Femur (tissue), 1 donor: ENCODE measurements at regions not wholly inside any gene's neighbourhood (a gene's known extent, or its start where the extent isn't known, plus 50 kb on each side); places are given as distances from the start of the nearest gene placed in this dataset.

Experiments
- DNase-seq: peaks from one replicate; pipeline ENCODE4 v3.0.0-alpha.2; 2017

DNA sequence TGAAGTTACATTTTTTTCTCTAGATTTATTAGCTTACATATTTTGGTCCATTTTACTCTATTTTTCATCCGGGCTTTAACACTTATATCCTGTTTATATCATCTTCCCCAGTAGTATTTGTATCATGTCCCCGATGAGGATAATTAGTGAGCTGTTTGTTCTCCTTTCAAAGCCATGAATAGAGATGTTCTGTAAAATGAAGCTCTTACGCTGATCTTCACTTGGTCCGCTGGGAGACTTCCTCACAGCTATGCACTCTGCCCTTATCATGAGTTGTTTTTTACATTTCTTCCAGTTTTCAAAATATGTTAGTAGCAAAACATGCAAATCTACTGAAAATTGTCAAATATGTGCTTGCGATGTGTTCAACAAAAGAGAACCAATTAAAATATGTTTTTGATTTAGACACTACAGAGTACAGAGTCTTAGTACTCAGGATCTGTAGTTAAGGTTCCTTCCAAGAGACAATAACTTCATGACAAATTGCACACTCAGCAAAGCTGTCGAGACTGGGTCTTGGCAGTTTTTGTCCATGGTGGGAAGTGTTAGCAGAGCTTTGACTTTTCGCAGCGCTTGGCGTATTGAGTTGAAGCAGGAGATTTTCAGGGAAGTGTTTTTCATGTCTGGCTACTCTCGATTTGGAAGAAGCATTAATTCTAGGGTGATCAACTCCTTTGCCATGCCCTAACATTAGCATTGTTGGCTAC is 292.0 kb upstream of the ADAMTS5 start:
- DNase-seq, result no peak

DNA sequence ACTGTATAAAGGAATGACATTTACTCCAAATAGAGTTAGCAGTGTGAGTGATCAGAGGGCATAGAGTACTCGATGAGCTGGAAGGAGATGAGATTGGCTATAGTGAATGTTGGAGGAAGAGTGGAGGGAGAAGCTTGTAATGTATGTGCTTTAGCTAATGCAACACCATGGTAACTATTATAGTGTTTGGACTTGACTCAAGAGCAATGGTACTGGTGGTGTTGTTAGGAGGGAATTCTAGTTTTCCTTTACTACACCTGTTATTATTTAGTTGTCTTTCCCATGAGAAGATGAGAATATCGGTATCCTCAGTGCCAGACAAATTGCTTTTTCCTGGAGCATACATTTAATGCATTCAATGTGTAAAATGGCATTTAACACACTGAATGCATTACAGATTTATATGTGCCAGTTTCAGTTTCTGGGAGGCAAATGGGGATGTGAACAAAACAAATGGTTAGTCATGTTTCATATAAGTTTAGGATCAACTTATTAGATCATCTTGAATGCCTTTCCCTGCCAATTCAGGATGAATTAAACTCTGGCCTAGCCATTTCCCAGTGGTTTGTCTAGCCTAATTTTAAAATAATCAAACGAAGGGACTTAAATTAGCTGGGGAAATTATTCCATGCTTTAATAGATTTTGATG is 291.1 kb upstream of the ADAMTS5 start:
- no peak for DNase-seq

DNA sequence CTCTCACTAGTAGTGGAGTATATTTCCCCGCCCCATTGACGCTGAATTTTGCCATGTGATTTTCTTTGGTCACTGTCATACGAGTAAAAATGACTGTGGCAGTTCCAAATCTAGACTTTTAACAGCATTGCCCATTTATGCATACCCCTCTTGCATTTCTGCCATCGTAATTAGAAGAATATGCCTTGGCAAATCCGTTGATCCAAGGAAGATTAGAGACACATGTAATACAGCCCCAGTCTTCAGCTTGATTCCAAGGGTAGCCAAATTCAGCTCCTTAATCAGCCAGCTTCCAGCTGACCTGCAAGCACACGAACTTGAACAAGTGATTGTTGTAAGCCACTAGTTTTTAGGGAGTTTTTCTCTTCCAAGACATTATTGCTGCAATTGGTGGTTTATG is 290.3 kb upstream of the ADAMTS5 start:
- DNase-seq, result no peak

- DNase-seq, result no peak
Measured at GRCh38 chr21:27251752-27252151, 284.9 kb upstream of the ADAMTS5 start.

DNA sequence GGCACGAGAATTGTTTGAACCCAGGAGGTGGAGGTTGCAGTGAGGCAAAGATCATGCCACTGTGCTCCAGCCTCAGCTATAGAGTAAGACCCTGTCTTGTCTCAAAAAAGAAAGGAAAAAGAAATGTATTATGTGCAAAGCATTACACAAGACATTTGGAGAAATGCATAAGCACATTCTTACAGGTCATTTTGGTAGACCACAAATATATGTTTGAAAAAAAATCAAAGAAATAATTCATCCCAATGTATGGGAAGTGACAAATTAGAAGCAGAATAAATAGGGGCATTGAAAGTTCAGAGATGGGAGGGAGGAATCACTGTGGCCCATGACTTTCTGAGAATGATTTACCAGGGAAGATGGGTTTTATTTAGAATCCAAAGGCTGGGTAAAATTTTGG is 283.5 kb upstream of the ADAMTS5 start:
- DNase-seq, result no peak

DNA sequence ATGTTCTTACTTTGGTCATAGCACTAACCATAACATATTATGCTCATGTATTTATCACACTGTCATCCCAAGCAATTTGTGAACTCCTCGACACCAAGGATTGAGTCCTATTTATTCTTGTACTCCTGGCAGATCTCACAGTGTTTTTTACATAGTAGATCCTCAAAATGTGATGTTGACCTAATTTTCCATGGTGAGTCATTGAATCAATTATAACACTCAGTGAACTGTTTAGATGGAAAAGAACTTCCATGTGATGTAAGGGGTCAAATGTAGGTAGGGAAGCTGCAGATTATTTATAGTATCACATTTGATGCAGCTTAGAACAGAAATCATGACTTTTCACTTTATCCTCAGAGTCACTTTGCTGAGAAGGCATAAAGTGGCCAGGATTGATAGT is 281.9 kb upstream of the ADAMTS5 start:
- no peak for DNase-seq

DNA sequence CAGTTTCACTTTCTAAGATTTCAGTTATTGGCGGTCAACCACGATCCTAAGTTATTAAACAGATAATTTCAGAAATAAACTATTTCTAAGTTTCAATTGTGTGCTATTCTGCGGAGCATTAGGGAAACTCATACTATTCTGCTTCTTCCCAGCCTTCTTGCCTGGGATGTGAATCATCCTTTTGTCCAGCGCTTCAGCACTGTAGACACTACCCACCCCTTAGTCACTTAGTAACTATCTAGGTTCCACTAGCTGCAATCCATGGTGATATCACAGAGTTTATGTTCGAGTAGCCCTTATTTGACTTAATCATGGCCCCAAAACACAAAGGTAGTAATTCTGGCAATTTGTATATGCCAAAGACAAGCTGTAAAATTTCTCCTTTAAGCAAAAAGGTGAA is 279.9 kb upstream of the ADAMTS5 start:
- DNase-seq, result no peak

GRCh38 chr21:27244776-27245175 is 277.9 kb upstream of the ADAMTS5 start:
- no peak for DNase-seq

DNA sequence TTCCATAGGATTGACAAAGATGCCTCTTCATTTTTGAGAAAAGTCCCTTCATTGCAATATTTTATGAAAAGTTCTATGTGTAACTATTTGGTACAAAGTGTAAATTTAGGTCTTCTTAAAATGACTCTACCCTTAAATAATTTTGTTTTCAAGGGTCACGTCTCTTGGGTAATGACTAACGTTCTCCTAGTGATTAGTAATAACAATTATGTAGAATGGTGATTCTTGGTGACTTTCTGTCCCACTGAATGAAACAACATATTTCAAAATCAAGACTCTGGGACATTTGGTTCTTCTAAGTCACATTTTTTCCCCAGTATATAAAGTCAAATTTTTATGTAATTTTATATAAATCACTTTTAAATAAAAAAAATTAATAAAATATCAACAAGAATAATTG is 277.5 kb upstream of the ADAMTS5 start:
- DNase-seq, result no peak

DNA sequence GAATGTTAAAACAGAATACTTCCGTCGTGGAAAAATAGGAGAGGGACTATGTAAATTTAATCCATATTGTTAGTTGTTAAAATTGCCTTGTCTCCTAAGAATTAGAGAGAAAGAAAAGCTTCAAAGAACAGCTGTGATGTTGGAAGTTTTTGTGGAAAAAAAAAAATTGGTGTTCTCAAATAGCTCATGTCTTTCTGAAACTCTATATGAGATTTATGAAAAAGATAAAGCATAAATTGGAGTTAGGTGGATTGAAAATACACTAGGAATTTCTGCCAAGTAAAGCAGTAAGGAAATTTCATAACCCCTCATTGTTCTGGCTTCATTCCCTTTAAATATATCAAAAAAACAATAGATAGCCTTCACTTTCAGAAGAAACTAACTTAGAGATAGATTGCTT is 274.0 kb upstream of the ADAMTS5 start:
- no peak for DNase-seq

GRCh38 chr21:27233514-27234115 is 266.7 kb upstream of the ADAMTS5 start:
- DNase-seq, result no peak

DNA sequence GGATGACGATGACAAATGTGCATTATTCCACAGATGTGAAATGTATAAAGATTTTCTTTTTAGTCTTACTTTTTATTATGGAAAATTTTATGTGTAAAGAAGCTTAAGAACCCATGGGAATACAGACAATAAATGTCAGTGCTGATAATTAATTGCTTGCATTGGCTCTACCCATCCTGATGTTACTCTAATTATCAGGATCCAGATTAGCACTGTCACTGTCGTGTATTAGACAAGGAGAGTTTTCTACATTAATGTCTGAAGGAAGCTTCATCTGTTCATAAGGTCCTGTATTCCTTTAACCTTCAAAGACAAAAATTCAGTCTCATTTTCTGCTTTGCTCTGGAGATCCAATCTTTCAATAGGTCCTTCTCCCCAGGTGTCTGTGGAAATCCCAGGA is 259.1 kb upstream of the ADAMTS5 start:
- DNase-seq, result no peak

DNA sequence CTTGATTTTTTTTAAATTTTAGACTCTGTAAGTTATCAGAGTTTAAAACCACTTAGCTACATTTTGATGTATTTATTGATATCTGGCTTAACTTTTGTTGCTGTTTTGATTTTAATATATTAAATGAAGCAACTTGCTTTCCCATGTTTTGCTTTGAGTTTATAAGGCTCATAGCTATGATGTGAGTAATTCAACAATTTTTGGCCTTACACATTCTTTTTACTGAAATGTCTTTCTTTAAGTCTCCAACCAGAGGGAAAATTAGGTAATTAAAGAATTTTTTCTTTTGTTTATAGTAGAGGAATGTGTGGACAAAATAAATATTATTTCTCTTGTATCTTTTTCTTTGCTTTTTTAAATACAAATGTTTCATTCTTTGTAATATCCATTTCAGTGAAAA is 258.3 kb upstream of the ADAMTS5 start:
- DNase-seq, result no peak

- no peak for DNase-seq
Measured at GRCh38 chr21:27224169-27224568, 257.3 kb upstream of the ADAMTS5 start.

DNA sequence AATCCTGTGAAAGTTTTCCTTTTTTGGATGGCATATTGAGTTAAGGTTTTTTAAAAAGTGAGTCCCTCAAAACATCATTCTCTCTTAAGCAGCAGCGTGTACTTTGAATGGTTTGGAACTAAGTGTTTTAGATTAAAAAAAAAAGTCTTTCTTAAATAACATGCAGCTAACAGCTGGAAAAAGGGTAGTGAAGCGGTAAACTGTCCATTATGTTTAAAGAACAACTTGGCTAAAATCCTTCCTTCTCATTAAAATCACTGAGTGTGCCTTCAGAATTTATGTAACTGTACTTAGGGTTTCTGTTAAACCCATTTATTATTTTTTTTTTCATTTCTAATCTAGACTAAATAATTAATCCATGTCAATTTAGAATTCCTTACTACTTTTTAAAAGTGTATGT is 254.2 kb upstream of the ADAMTS5 start:
- no peak for DNase-seq

GRCh38 chr21:27220416-27220815 is 253.5 kb upstream of the ADAMTS5 start:
- DNase-seq, result no peak

DNA sequence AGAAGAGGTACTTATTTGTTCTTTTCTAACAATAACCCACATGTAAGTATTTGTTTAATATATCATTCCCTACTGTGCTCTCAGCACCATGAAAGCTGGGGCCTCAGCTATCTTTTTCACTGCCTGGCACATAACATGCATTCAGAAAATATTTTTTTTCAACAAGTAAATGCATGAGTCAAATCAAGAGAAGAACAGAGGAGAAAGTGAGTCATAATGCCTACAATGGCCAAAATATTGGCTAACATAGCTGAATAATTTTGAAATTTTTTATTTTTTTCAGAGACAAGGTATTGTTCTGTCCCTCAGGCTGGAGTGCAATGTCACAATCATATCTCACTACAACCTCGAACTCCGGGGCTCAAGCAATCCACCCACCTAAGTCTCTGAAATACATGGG is 252.2 kb upstream of the ADAMTS5 start:
- no peak for DNase-seq

- DNase-seq, result no peak
Measured at GRCh38 chr21:27213303-27213702, 246.4 kb upstream of the ADAMTS5 start.

GRCh38 chr21:27212441-27212840 is 245.6 kb upstream of the ADAMTS5 start:
- DNase-seq, result no peak

- no peak for DNase-seq
Measured at GRCh38 chr21:27209546-27209945, 242.7 kb upstream of the ADAMTS5 start.

- no peak for DNase-seq
Measured at GRCh38 chr21:27206368-27206982, 239.6 kb upstream of the ADAMTS5 start.

GRCh38 chr21:27202301-27202700 is 235.4 kb upstream of the ADAMTS5 start:
- no peak for DNase-seq

DNA sequence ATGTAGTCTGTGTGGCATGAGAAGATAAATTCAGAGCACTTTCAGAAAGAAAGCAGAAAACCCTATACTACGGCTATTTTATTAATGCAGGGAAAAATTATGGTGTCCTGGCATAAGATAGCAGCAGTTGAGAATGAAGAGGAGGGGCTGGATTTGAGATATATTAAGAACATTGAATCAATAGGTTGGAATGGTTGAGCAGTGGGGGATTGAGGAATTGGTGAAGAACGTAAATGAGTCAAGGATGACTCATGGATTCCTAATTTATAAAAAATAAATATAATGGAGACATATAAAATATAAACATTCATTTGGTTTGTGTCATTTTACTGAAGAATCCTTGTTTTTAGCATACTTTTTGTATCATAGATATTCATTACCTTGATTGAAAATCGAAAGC is 234.3 kb upstream of the ADAMTS5 start:
- no peak for DNase-seq

DNA sequence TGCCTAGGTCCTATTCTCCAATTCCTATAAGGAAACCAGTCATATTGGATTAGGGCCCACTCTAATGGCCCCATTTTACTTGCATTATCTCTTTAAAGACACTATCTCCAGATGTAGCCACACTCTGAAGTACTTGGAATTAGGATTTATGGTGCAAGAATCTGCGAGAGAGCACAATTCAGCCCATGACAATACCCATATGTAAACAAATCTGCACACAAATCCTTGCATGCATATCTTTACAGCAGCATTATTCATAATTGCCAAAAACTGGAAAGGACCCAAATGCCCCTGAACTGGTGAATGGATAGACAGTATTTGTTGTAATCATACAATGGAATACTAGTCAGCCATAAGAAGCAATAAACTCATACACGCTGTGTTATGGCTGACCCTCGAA is 229.8 kb upstream of the ADAMTS5 start:
- no peak for DNase-seq
